ENCODE measurements at regions not wholly inside any gene's neighbourhood (a gene's known extent, or its start where the extent isn't known, plus 50 kb on each side); places are given as distances from the start of the nearest gene placed in this dataset.
"Not testable (repeated sequence)": the region's sequence is repeated elsewhere in the genome, so short reads cannot be mapped to it uniquely, and the experiment has no call there.

GRCh38 chr15:22699881-22700280 lies 86.6 kb upstream of the NIPA1 start:
- H3K27me3 ChIP-seq (ENCODE audit: control insufficient read depth in 2 of 2, insufficient read depth in 2 of 2, low read length in 2 of 2); CTCF ChIA-PET (ENCODE audit: low intra/inter-chr PET ratio); H3K4me2 ChIP-seq (ENCODE audit: insufficient read depth, low read length); FAIRE-seq; H3K36me3 ChIP-seq (ENCODE audit: control insufficient read depth, insufficient read depth, low read length); POLR2A ChIA-PET; H3K4me3 ChIP-seq; H3K79me2 ChIP-seq (ENCODE audit: control insufficient read depth, insufficient read depth, low read length); H4K20me1 ChIP-seq (replicated peaks; ENCODE audit: control insufficient read depth, insufficient read depth, low read length); H3K9me3 ChIP-seq (replicated peaks; ENCODE audit: control insufficient read depth, insufficient read depth, low read depth, low read length); H3K27ac ChIP-seq (ENCODE audit: extremely low read depth, low read depth, low read length); in situ Hi-C loops (cut with MboI); intact Hi-C loops (cut with micrococcal nuclease); H3K9me1 ChIP-seq (ENCODE audit: control insufficient read depth, insufficient read depth, low read length); H3K4me1 ChIP-seq (replicated peaks in 1 of 2; ENCODE audit: control insufficient read depth in 2 of 2, insufficient read depth in 2 of 2, low read length in 2 of 2); DNase-seq (ENCODE audit: extremely low read depth in 1 of 4, low spot score in 3 of 4); H2AFZ ChIP-seq (ENCODE audit: low read depth, low read length); H3K9ac ChIP-seq (ENCODE audit: insufficient read depth in 1 of 2, low read depth in 2 of 2, low read length in 2 of 2); BruUV-seq (replicated peaks); ATAC-seq; TF ChIP-seq REST (CRISPR knock-in tag; IDR thresholded peaks at IDR 0.05; ENCODE audit: low read depth): not testable (repeated sequence)
- WGBS (ENCODE audit: insufficient coverage, low coverage, missing lambda C conversion rate) = 15% methylated on average over 3 of the region's 3 CpGs
- TF ChIP-seq EHMT2 (IDR thresholded peaks at IDR 0.05) (peak; percentile 79), REST (IDR thresholded peaks at IDR 0.05; ENCODE audit: borderline replicate concordance) (peak; percentile 90)

Data from K562 (cell line).